SIG-M5 (cell line): ENCODE measurements at regions not wholly inside any gene's neighbourhood (a gene's known extent, or its start where the extent isn't known, plus 50 kb on each side); places are given as distances from the start of the nearest gene placed in this dataset.
"Not testable (repeated sequence)": the region's sequence is repeated elsewhere in the genome, so short reads cannot be mapped to it uniquely, and the experiment has no call there.

ENCODE experiments used
- DNase-seq: peaks from one replicate; lab custom pipeline; 2025; lab: John Stamatoyannopoulos, UW

- DNase-seq: no peak
These were observed 127.2 kb downstream of the HS3ST3B1 start for GRCh38 chr17:14427900-14428647.

GRCh38 chr17:14423156-14423555, 122.3 kb downstream of the HS3ST3B1 start:
- DNase-seq: not testable (repeated sequence)

GRCh38 chr17:14417336-14417735, 116.5 kb downstream of the HS3ST3B1 start:
- DNase-seq: no peak

GRCh38 chr17:14409292-14409691, 108.4 kb downstream of the HS3ST3B1 start:
- DNase-seq: no peak

GRCh38 chr17:14407541-14407940, 106.7 kb downstream of the HS3ST3B1 start:
- no peak for DNase-seq

- DNase-seq: no peak
These were observed 104.3 kb downstream of the HS3ST3B1 start for GRCh38 chr17:14405189-14405588.
